T47D (cell line): ENCODE measurements at regions not wholly inside any gene's neighbourhood (a gene's known extent, or its start where the extent isn't known, plus 50 kb on each side); places are given as distances from the start of the nearest gene placed in this dataset.

Experiments
- DNase-seq, 2 experiments: peaks; one replicate each; pipeline versions ENCODE4 v3.0.0 to v3.0.0-alpha.2; 2011 to 2012; ENCODE audit warnings: low read depth in 1 of 2, low spot score in 1 of 2
- JUND ChIP-seq: IDR thresholded peaks from 2 replicates; pipeline ENCODE4 v1.6.1; 2012; ENCODE audit warnings: low read depth
- in situ Hi-C: cut with HindIII; loops from 2 replicates; pipeline ENCODE4 v1.10.0; 2016; ENCODE audit warnings: low sequenced_read_pairs, low pct_unique_long_range_greater_than_20kb

- in situ Hi-C loops = no loop called here
- TF ChIP-seq JUND = no peak
- peak in 1 of 2 experiments; percentile 26 for DNase-seq
Measured at GRCh38 chr12:30874455-30875321, 51.9 kb upstream of the TSPAN11 start.

GRCh38 chr12:30870491-30871265, 55.9 kb upstream of the TSPAN11 start:
- TF ChIP-seq JUND = no peak
- no peak for DNase-seq
- in situ Hi-C loops = no loop called here

- TF ChIP-seq JUND = no peak
- in situ Hi-C loops = no loop called here
- no peak for DNase-seq
Measured at GRCh38 chr12:30867415-30867814, 59.1 kb upstream of the TSPAN11 start.

GRCh38 chr12:30866256-30866655, 60.3 kb upstream of the TSPAN11 start:
- TF ChIP-seq JUND = no peak
- no peak for DNase-seq
- in situ Hi-C loops = no loop called here

GRCh38 chr12:30863839-30864238, 62.7 kb upstream of the TSPAN11 start:
- DNase-seq = no peak
- in situ Hi-C loops = no loop called here
- no peak for TF ChIP-seq JUND

- in situ Hi-C loops = no loop called here
- no peak for TF ChIP-seq JUND
- DNase-seq = no peak
Measured at GRCh38 chr12:30862486-30862885, 64.1 kb upstream of the TSPAN11 start.

- in situ Hi-C loops = no loop called here
- no peak for TF ChIP-seq JUND
- no peak for DNase-seq
Measured at GRCh38 chr12:30859226-30859625, 67.3 kb upstream of the TSPAN11 start.

- DNase-seq = no peak
- in situ Hi-C loops = no loop called here
- TF ChIP-seq JUND = no peak
Measured at GRCh38 chr12:30858471-30858870, 68.1 kb upstream of the TSPAN11 start.

- in situ Hi-C loops = no loop called here
- no peak for DNase-seq
- no peak for TF ChIP-seq JUND
Measured at GRCh38 chr12:30853561-30854133, 72.9 kb upstream of the TSPAN11 start.

- no peak for DNase-seq
- in situ Hi-C loops = no loop called here
- TF ChIP-seq JUND = no peak
Measured at GRCh38 chr12:30850684-30851083, 75.9 kb upstream of the TSPAN11 start.

- in situ Hi-C loops = no loop called here
- no peak for TF ChIP-seq JUND
- peak in 1 of 2 experiments; percentile 87 for DNase-seq
Measured at GRCh38 chr12:30847259-30847658, 79.3 kb upstream of the TSPAN11 start.

GRCh38 chr12:30846776-30847175, 79.8 kb upstream of the TSPAN11 start:
- DNase-seq = no peak
- no peak for TF ChIP-seq JUND
- in situ Hi-C loops = no loop called here

- no peak for TF ChIP-seq JUND
- in situ Hi-C loops = no loop called here
- DNase-seq = no peak
Measured at GRCh38 chr12:30845676-30846075, 80.9 kb upstream of the TSPAN11 start.
